ENCODE measurements at regions not wholly inside any gene's neighbourhood (a gene's known extent, or its start where the extent isn't known, plus 50 kb on each side); places are given as distances from the start of the nearest gene placed in this dataset.

DNA sequence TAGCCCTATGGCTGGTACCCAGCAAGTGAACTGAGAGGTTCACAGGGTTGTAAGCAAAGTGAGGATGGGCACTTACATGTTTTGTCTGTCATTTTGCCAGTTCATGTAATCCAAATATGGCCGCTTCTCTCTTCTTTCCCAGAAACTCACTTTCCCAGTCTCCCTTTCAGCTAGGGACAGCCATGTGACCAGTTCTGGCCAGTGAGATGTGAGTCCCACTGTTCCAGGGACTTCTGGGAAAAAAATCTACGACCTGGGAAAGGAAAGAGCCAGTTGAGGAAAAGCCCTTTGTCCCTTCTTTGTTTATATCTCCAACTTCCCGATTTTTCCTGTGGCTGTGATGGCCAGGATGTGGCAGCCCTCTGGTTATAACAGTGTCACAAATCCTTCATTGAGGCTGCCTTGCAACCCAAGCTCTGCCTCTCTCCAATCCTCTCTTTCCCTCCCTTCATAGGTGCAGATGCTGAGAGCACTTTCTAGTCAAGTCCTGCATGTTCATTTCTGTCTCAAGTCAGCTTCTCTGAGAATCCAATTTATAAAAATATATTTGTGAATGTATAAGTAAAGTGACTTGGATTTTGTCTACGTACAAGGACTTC, 148.6 kb upstream of the ZFP64 start:
- peaks cover 1% of the 10 kb centered on the region for H3K9me3 ChIP-seq (ENCODE audit: control insufficient read depth, low read length)
- peaks cover 11% of the 10 kb centered on the region for H3K27me3 ChIP-seq (replicated peaks; ENCODE audit: control insufficient read depth, insufficient read depth, low read length)
- peak; percentile 0 for DNase-seq (ENCODE audit: low read depth)
- H3K9ac ChIP-seq (ENCODE audit: low read length), result no peak overlapping the region
- H3K4me1 ChIP-seq (ENCODE audit: control insufficient read depth, insufficient read depth, low read length), result no peaks in the 10 kb centered on the region
- H3K36me3 ChIP-seq (ENCODE audit: control insufficient read depth, insufficient read depth, low read length, severe bottlenecking), result no peaks in the 10 kb centered on the region
- no peak overlapping the region for H3K4me3 ChIP-seq (ENCODE audit: low read length)

DNA sequence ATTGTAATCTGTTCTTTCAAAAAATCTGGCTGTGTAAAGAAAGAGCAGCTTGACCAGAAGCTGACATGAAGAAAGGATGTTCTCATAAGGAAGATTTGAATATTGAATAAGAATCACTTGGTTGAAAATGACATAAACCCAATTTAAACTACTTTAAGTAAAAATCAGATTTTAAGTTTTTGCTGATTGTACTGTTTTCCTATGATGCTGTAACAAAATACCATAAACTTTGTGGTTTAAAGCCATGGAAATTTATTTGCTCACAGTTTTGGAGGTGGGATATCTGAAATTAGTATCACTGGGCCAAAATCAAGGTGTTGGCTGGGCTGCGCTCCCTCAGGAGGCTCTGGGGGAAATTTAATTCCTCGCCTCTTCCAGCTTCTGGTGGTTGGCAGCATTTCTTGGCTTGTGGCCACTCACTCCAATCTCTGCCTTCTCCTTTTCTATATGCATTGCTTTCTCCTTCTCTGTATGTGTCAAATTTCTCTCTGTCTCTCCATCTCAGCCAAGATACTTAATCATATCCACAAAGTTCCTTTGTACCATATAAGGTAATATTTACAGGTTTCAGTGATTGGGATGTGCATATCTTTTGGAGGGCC, 141.2 kb upstream of the ZFP64 start:
- no peaks in the 10 kb centered on the region for H3K36me3 ChIP-seq (ENCODE audit: control insufficient read depth, insufficient read depth, low read length, severe bottlenecking)
- H3K9me3 ChIP-seq (ENCODE audit: control insufficient read depth, low read length), result peaks cover 11% of the 10 kb centered on the region
- H3K4me1 ChIP-seq (ENCODE audit: control insufficient read depth, insufficient read depth, low read length), result no peaks in the 10 kb centered on the region
- no peak overlapping the region for H3K4me3 ChIP-seq (ENCODE audit: low read length)
- no peak overlapping the region for H3K9ac ChIP-seq (ENCODE audit: low read length)
- H3K27me3 ChIP-seq (replicated peaks; ENCODE audit: control insufficient read depth, insufficient read depth, low read length), result peaks cover 27% of the 10 kb centered on the region
- no peak for DNase-seq (ENCODE audit: low read depth)

DNA sequence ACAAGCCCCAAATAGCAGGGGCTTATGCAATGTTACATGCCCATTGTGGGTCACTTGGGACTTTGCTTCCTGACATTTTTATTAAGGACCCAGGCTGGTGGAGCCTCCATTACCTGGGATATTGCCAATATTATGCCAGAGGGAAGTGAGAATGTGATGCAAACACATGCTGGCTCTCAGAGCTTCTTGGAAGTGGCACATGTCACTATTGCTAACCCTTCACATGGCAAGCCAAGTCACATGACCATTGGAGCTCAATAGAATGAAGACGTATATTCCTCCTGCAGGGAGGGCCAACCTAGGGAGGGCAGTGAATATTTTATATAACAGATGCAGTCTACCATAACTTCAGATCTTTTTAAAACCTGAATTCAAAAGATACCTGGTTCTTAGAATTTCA, 140.7 kb upstream of the ZFP64 start:
- peaks cover 23% of the 10 kb centered on the region for H3K27me3 ChIP-seq (replicated peaks; ENCODE audit: control insufficient read depth, insufficient read depth, low read length)
- no peak overlapping the region for H3K9ac ChIP-seq (ENCODE audit: low read length)
- no peaks in the 10 kb centered on the region for H3K4me1 ChIP-seq (ENCODE audit: control insufficient read depth, insufficient read depth, low read length)
- no peak for DNase-seq (ENCODE audit: low read depth)
- no peak overlapping the region for H3K4me3 ChIP-seq (ENCODE audit: low read length)
- peaks cover 11% of the 10 kb centered on the region for H3K9me3 ChIP-seq (ENCODE audit: control insufficient read depth, low read length)
- no peaks in the 10 kb centered on the region for H3K36me3 ChIP-seq (ENCODE audit: control insufficient read depth, insufficient read depth, low read length, severe bottlenecking)

DNA sequence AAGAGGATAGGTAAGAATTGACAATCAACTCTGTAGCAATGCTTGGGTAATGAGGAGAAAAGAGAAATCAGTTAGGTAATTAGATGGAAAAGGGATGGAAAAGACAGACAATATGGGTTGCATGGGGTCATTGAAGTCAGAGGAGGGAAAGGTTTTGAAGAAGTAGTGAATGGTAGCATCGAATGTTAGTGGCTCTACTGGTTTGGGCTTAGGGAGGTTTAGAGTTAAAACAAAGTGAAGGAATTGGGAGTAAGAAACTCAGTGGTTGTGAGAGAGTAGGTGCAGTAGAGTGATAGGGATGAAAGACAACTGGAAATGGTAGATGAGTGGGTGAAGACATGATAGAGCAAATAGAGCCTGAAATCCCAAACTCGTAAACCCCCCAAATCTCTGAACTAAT, 140.1 kb upstream of the ZFP64 start:
- Histone ChIP-seq H3K9ac (ENCODE audit: low read length) (no peak overlapping the region), H3K27me3 (replicated peaks; ENCODE audit: control insufficient read depth, insufficient read depth, low read length) (peaks cover 23% of the 10 kb centered on the region), H3K4me3 (ENCODE audit: low read length) (no peak overlapping the region), H3K36me3 (ENCODE audit: control insufficient read depth, insufficient read depth, low read length, severe bottlenecking) (no peaks in the 10 kb centered on the region), H3K4me1 (ENCODE audit: control insufficient read depth, insufficient read depth, low read length) (no peaks in the 10 kb centered on the region), H3K9me3 (ENCODE audit: control insufficient read depth, low read length) (peaks cover 11% of the 10 kb centered on the region)
- no peak for DNase-seq (ENCODE audit: low read depth)

DNA sequence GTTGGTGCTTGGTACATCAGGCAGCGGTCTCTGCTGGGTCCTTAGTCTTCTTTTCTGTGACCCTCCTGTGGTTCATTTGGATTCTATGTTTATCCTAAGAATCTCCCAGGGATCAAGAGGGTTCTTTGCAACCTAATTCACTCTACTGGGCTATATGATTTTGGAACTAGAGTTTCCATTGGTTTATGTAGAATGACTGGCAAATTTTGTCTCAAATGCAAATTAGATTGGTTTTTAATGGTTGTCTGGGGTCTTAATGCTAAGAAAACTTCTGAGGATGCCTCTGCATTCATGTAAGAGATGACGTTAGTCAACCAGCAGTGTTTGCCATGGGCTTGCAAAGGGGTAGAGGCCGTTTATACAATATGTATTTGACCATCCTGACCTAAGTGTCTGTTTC, 129.8 kb upstream of the ZFP64 start:
- Histone ChIP-seq H3K27me3 (replicated peaks; ENCODE audit: control insufficient read depth, insufficient read depth, low read length) (peaks cover 13% of the 10 kb centered on the region), H3K36me3 (ENCODE audit: control insufficient read depth, insufficient read depth, low read length, severe bottlenecking) (no peaks in the 10 kb centered on the region), H3K9me3 (ENCODE audit: control insufficient read depth, low read length) (no peaks in the 10 kb centered on the region), H3K4me3 (ENCODE audit: low read length) (no peak overlapping the region), H3K4me1 (ENCODE audit: control insufficient read depth, insufficient read depth, low read length) (no peaks in the 10 kb centered on the region), H3K9ac (ENCODE audit: low read length) (no peak overlapping the region)
- DNase-seq (ENCODE audit: low read depth), result no peak

DNA sequence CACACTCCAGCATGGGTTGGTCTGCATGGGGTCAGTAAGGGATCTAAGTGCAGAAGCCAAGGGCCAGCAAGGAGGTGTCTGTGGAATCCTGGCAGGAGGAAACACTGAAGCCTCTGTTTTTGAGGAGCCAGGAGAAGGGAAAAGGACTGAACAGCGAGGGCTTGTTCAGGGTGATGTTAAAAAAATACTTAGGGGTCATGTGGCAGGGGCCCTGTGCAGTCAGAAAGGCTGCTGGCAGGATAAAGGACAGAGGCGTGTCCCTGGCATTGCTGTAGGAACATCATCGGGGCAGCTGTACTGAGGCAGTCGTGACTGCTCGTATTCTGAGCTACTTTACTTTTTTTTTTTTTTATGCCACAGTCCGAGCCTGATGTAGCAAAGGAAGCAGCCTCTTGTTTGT, 127.1 kb upstream of the ZFP64 start:
- Histone ChIP-seq H3K36me3 (ENCODE audit: control insufficient read depth, insufficient read depth, low read length, severe bottlenecking) (no peaks in the 10 kb centered on the region), H3K4me3 (ENCODE audit: low read length) (no peak overlapping the region), H3K9ac (ENCODE audit: low read length) (no peak overlapping the region), H3K9me3 (ENCODE audit: control insufficient read depth, low read length) (no peaks in the 10 kb centered on the region), H3K4me1 (ENCODE audit: control insufficient read depth, insufficient read depth, low read length) (peaks cover 2% of the 10 kb centered on the region), H3K27me3 (replicated peaks; ENCODE audit: control insufficient read depth, insufficient read depth, low read length) (peaks cover 10% of the 10 kb centered on the region)
- no peak for DNase-seq (ENCODE audit: low read depth)

DNA sequence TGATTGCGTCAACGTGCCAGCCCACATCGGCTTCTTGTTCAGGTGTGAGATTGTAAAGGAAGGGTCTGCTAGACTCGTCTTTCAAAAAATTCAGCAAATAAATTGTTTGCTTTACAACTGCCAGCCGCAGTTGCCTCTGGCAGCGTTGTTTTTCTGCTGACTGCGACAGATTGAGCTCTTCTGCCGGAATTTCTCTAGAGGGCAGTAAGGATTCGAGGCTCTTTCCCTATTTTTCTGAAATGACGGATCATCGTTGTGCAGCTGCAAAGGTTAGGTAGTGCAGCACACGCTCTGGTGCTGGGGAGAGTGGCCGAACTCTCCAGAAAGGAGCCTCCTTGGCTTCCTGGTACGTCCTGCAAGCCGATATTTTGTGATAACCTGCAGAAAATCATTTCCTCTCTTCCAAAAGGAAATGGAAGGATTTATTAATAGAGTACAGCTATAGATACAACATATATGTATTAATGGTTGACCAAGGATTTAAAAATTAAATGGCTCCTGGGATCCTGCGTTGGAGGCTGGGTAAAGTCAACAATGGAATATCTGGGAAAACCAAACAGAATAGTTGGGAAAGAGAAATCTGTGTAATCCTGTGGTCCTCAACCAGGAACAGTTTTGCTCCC, 121.9 kb upstream of the ZFP64 start:
- no peaks in the 10 kb centered on the region for H3K36me3 ChIP-seq (ENCODE audit: control insufficient read depth, insufficient read depth, low read length, severe bottlenecking)
- H3K4me3 ChIP-seq (ENCODE audit: low read length), result peak overlapping the region; percentile 14
- H3K4me1 ChIP-seq (ENCODE audit: control insufficient read depth, insufficient read depth, low read length), result peaks cover 15% of the 10 kb centered on the region
- no peaks in the 10 kb centered on the region for H3K27me3 ChIP-seq (replicated peaks; ENCODE audit: control insufficient read depth, insufficient read depth, low read length)
- peak overlapping the region; percentile 47 for H3K9ac ChIP-seq (ENCODE audit: low read length)
- peak; percentile 20 for DNase-seq (ENCODE audit: low read depth)
- H3K9me3 ChIP-seq (ENCODE audit: control insufficient read depth, low read length), result no peaks in the 10 kb centered on the region

DNA sequence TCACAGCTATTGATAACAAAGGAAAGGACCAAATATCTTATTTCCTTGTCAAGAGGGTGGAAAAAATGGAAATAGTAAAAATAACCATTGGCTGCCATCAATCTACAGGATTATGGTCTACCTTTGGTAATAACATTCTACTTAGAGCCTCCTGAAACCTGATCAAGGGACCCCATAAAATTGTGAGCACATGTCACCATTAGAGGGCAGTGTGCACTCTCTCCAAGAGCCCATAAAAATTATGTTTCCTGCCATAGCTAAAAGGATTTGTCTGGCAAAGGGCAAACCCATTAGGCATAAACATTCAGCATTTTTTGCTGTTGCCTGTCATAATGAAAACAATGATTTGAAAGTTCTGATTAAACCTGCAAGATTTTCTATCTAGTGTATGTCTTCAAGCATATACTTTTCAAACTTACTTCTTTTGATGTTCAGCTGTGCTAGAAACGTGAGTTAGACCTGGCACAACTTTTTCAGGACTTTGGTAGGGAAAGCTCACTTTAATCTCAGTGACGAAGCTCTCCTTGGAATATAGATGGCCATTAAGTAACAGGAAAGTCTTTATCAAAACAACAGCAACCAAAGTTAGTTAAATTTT, 120.7 kb upstream of the ZFP64 start:
- no peaks in the 10 kb centered on the region for H3K36me3 ChIP-seq (ENCODE audit: control insufficient read depth, insufficient read depth, low read length, severe bottlenecking)
- H3K9me3 ChIP-seq (ENCODE audit: control insufficient read depth, low read length), result no peaks in the 10 kb centered on the region
- peak; percentile 77 for DNase-seq (ENCODE audit: low read depth)
- H3K4me1 ChIP-seq (ENCODE audit: control insufficient read depth, insufficient read depth, low read length), result peaks cover 15% of the 10 kb centered on the region
- H3K9ac ChIP-seq (ENCODE audit: low read length), result no peak overlapping the region
- H3K4me3 ChIP-seq (ENCODE audit: low read length), result no peak overlapping the region
- no peaks in the 10 kb centered on the region for H3K27me3 ChIP-seq (replicated peaks; ENCODE audit: control insufficient read depth, insufficient read depth, low read length)

DNA sequence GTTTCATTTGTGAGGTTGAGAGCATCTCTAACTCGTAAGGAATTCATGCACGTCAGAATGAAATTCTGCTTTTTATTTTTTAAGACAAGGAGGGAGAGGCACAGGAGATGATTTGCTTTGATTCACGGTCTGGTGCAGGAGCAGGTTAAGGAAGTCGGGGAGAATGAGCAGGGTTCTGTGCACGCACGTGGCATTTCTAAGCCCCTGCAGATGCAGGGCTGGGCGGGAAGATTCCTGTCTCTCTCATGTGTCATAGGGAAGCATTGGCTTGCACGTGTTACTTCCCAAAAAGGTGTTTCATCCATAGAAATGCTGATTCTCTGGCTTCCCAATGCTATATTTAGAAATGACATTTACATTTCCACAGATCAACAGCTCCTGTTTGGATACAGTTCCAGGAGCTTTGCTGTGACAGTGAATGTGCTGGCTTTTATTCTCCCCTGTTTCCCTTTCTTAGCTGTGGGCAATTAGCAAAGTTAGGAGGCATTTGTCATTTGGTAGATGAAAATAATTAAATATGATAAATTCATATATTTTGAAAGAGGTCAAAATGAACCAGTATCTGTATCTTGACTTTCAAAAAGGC, 119.7 kb upstream of the ZFP64 start:
- no peak for DNase-seq (ENCODE audit: low read depth)

DNA sequence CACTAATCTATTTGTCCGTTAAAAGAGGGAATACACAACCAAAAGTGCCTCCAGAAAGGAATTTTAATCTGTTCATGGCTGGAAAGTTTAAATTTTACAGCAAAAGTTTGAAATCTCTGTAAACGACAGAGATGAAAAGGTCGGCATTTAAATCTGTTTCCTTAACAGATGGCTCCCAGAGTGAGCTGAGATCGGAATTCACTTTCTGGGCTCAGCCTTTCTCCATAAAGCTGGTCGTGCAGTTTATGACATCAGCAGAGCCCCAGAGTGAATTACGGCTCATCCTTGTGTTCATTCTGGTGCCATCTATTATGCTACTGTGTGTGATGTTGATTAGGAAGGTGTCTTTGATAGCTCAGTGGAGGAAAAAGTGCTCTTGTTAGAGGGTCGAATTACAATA, 117.6 kb upstream of the ZFP64 start:
- no peak overlapping the region for H3K4me3 ChIP-seq (ENCODE audit: low read length)
- H3K9ac ChIP-seq (ENCODE audit: low read length), result no peak overlapping the region
- H3K4me1 ChIP-seq (ENCODE audit: control insufficient read depth, insufficient read depth, low read length), result peaks cover 15% of the 10 kb centered on the region
- DNase-seq (ENCODE audit: low read depth), result no peak
- H3K27me3 ChIP-seq (replicated peaks; ENCODE audit: control insufficient read depth, insufficient read depth, low read length), result no peaks in the 10 kb centered on the region
- no peaks in the 10 kb centered on the region for H3K9me3 ChIP-seq (ENCODE audit: control insufficient read depth, low read length)
- no peaks in the 10 kb centered on the region for H3K36me3 ChIP-seq (ENCODE audit: control insufficient read depth, insufficient read depth, low read length, severe bottlenecking)

More for the DNA sequence above, 119.7 kb upstream of the ZFP64 start:
- H3K27me3 ChIP-seq (replicated peaks; ENCODE audit: control insufficient read depth, insufficient read depth, low read length), result no peaks in the 10 kb centered on the region
- no peak overlapping the region for H3K4me3 ChIP-seq (ENCODE audit: low read length)
- no peaks in the 10 kb centered on the region for H3K36me3 ChIP-seq (ENCODE audit: control insufficient read depth, insufficient read depth, low read length, severe bottlenecking)
- H3K9ac ChIP-seq (ENCODE audit: low read length), result no peak overlapping the region
- H3K4me1 ChIP-seq (ENCODE audit: control insufficient read depth, insufficient read depth, low read length), result peaks cover 15% of the 10 kb centered on the region
- no peaks in the 10 kb centered on the region for H3K9me3 ChIP-seq (ENCODE audit: control insufficient read depth, low read length)

DNA sequence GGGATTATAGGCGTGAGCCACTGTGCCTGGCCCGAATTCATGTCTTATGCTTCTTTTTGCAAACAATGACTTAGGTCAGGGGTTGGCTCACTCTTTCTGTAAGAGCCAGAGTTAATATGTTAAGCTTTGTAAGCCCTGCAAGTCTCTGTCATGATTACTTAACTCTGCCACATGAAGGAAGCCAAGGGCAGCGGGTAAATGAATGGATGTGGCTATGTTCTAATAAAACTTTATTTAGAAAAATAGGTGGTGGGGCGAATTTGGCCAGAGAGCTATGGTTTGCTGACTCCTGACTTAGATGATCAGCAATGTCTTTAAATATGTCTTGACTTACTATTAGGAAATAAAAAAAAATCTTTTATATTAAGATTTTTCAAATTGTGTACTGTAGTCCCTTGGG, 114.9 kb upstream of the ZFP64 start:
- H3K4me3 ChIP-seq (ENCODE audit: low read length), result no peak overlapping the region
- no peaks in the 10 kb centered on the region for H3K27me3 ChIP-seq (replicated peaks; ENCODE audit: control insufficient read depth, insufficient read depth, low read length)
- H3K36me3 ChIP-seq (ENCODE audit: control insufficient read depth, insufficient read depth, low read length, severe bottlenecking), result no peaks in the 10 kb centered on the region
- DNase-seq (ENCODE audit: low read depth), result no peak
- H3K9me3 ChIP-seq (ENCODE audit: control insufficient read depth, low read length), result no peaks in the 10 kb centered on the region
- H3K9ac ChIP-seq (ENCODE audit: low read length), result no peak overlapping the region
- no peaks in the 10 kb centered on the region for H3K4me1 ChIP-seq (ENCODE audit: control insufficient read depth, insufficient read depth, low read length)
